Ishikawa (cell line): ENCODE measurements at regions not wholly inside any gene's neighbourhood (a gene's known extent, or its start where the extent isn't known, plus 50 kb on each side); places are given as distances from the start of the nearest gene placed in this dataset.

Source experiments
- CEBPB ChIP-seq: IDR thresholded peaks from 2 replicates; pipeline ENCODE4 v1.6.1; 2012
- CREB1 ChIP-seq: IDR thresholded peaks from 2 replicates; pipeline ENCODE4 v1.6.1; 2012; ENCODE audit warnings: low read depth
- EGR1 ChIP-seq: IDR thresholded peaks from 2 replicates; pipeline ENCODE4 v1.6.1; 2012
- EP300 ChIP-seq: IDR thresholded peaks from 2 replicates; pipeline ENCODE4 v1.6.1; 2012; ENCODE audit warnings: borderline replicate concordance
- FOXM1 ChIP-seq: IDR thresholded peaks from 2 replicates; pipeline ENCODE4 v1.6.1; 2012; ENCODE audit warnings: low read depth, borderline replicate concordance
- MAX ChIP-seq: IDR thresholded peaks from 2 replicates; pipeline ENCODE4 v1.6.1; 2012
- NFIC ChIP-seq: IDR thresholded peaks from 2 replicates; pipeline ENCODE4 v1.6.1; 2012
- RAD21 ChIP-seq: IDR thresholded peaks from 2 replicates; pipeline ENCODE4 v1.6.1; 2012; ENCODE audit warnings: low read depth
- TAF1 ChIP-seq: IDR thresholded peaks from 2 replicates; pipeline ENCODE4 v1.6.1; 2012; ENCODE audit warnings: low read depth, mild to moderate bottlenecking
- TEAD4 ChIP-seq: IDR thresholded peaks from 2 replicates; pipeline ENCODE4 v1.6.1; 2012
- USF1 ChIP-seq: IDR thresholded peaks from 2 replicates; pipeline ENCODE4 v1.6.1; 2012
- YY1 ChIP-seq: IDR thresholded peaks from 2 replicates; pipeline ENCODE4 v1.6.1; 2012; ENCODE audit warnings: low read depth
- ZBTB7A ChIP-seq: IDR thresholded peaks from 2 replicates; pipeline ENCODE4 v1.6.1; 2012; ENCODE audit warnings: low read depth

GRCh38 chr3:176526942-176527341, 670.3 kb downstream of the TBL1XR1 start:
- TF ChIP-seq MAX (no peak), CEBPB (no peak), TEAD4 (no peak), CREB1 (no peak), YY1 (no peak), EP300 (no peak), RAD21 (no peak), TAF1 (no peak), NFIC (no peak), EGR1 (no peak), USF1 (no peak), ZBTB7A (no peak), FOXM1 (no peak)
